Iris pigment epithelial cell (primary cell): ENCODE measurements at regions not wholly inside any gene's neighbourhood (a gene's known extent, or its start where the extent isn't known, plus 50 kb on each side); places are given as distances from the start of the nearest gene placed in this dataset.

Experiments
- DNase-seq: peaks from one replicate; pipeline ENCODE4 v3.0.0-alpha.2; 2011; ENCODE audit warnings: low read depth

DNA sequence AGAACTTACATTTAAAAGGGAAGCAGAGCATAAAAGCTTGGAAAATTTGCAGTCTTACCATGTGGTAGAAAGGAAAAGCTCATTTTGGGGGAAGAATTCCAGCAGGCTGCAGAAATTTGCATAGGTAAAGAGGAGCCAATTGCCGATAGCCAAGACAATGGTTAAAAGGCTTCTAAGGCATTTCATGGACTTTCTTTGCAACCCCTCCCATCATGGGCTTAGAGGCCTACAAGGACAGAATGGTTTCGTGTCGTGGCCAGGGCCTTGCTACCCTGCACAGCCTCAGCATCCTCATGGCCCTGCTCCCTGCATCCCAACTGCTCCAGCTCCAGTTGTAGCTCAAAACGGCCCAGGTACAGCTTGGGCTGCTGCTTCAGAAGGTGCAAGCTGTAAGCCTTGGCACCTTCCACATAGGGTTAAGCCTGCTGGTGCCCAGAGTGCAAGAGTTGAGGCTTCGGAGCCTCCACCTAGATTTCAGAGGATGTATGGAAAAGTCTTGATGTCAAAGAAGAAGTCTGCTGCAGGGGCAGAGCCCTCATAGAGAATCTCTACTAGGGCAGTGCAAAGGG lies 420.3 kb downstream of the PCDH17 start:
- DNase-seq = no peak

- no peak for DNase-seq
Measured at GRCh38 chr13:58056426-58056825, 424.9 kb downstream of the PCDH17 start.

DNA sequence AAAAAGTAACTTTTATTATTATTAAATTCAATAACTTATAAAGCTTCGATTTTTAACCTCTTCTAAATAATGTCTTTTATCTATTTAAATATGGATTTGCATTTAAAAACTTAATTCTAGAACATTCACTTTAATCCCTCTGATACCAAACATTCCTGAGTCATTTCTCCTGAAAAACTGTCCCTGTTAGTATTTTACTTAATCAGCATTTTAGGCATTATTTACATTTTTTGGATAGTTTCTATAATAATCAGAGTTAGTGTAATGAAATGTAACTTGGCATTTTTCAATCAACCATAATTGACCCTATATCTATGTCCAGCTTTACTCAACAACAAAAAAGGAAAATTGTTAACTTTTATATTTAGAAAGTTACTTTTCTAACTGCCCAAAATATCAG lies 428.1 kb downstream of the PCDH17 start:
- no peak for DNase-seq

- DNase-seq = no peak
Measured at GRCh38 chr13:58080806-58081205, 449.3 kb downstream of the PCDH17 start.

DNA sequence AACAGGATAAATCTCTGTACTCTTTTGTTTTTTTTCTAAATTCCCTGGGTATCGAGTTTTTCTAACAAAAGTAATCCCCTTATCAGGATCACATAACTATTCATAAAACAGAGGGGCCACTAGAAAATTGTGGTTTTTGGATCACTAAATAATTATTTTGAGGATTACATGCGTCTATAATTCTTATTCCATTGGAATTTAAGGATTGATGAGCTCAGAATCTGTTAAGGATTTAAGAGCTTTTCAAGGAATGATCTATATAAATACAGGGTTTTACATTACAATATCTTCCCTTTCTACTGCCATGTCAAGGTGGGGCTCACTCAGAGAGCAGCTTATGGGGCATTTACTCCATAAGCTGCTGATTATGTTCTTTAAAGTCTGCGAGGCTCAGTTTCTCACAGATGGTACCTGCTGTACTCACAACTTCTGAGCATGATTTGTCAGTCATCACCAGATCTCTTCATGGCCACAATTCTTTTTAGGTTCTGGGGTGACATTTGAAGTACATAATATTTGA lies 449.8 kb downstream of the PCDH17 start:
- no peak for DNase-seq

- no peak for DNase-seq
Measured at GRCh38 chr13:58083064-58083463, 451.5 kb downstream of the PCDH17 start.

GRCh38 chr13:58085274-58085673 lies 453.7 kb downstream of the PCDH17 start:
- DNase-seq = no peak

- DNase-seq = no peak
Measured at GRCh38 chr13:58085819-58086218, 454.3 kb downstream of the PCDH17 start.

- DNase-seq = no peak
Measured at GRCh38 chr13:58087566-58087965, 456.0 kb downstream of the PCDH17 start.

GRCh38 chr13:58093394-58093793 lies 461.9 kb downstream of the PCDH17 start:
- DNase-seq = no peak

DNA sequence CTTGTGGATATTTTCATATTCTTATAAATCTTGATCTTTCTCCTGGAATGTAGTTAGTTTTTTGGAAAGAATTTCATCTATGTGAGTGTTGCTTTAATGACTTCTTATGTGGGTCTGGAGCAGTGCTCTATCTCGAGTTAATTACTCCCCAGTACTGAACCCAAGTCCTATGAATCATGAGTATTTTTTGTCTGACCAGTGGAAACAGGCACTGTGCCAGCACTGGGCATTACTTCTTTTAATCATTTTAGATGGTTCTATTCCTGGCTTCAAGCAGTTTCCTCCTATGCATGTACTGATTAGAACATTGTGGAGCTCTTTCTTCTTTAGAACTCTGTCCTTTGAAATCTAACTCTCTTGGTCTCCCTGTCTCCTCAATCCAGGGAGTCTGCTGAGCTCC lies 466.3 kb downstream of the PCDH17 start:
- DNase-seq = peak; percentile 1

DNA sequence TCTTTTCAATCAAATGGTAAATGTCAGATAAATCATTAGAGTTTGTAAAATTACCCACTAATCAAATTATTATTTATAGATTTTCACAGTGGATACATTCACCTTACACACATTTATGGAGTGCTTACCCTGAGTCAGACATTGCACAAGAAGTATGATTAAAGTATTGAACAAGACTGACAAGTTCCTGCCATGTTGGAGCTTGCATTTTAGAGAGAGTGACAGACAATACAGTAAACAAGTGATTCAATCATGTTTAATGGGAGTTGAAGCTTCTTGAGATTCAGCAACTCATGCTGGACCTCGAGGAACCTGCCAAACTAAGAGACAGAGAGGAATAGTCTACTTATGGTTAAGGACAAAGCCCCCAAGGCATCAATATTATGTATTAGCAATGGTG lies 487.8 kb downstream of the PCDH17 start:
- DNase-seq = no peak

DNA sequence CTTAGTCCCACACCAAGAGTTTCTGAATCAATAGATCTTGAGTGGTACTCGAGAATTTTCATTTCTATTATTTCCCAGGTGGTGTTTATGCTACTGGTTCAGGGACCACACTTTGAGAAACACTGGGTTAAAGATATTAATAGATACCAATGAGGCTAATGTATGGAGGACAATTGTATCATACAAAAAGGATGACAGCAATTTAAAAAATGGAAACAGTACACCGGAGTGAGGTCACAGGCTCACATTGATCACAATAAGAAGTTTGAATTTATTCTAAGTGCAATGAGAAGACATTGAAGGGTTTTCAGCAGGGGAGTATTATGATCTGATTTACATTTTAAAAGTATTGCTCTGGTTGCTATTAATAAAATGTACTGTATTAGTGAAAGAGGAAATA lies 488.3 kb downstream of the PCDH17 start:
- no peak for DNase-seq

GRCh38 chr13:58126496-58126895 lies 495.0 kb downstream of the PCDH17 start:
- no peak for DNase-seq

DNA sequence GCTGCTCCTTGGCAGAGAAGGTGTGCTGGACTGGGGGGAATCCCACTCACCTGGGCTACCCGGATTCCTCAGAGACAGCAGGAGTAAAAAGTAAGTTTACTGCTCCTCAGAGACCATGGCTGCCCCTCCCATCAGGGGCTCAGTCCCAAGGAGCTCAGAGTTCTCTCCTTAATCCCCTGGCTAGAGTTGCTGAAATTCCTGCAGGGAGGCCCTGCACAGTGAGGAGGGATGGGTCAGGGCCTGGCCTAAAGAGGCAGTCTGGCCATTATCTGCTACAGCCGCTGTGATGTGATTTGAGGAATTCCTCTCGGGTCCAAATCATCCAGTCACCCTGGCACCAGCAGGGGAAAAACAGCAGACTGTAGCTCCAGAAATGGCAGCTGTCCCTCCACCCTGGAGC lies 502.5 kb downstream of the PCDH17 start:
- no peak for DNase-seq

- no peak for DNase-seq
Measured at GRCh38 chr13:58134525-58134924, 503.0 kb downstream of the PCDH17 start.

- DNase-seq = no peak
Measured at GRCh38 chr13:58142952-58143351, 511.4 kb downstream of the PCDH17 start.

- no peak for DNase-seq
Measured at GRCh38 chr13:58144616-58145015, 513.1 kb downstream of the PCDH17 start.

DNA sequence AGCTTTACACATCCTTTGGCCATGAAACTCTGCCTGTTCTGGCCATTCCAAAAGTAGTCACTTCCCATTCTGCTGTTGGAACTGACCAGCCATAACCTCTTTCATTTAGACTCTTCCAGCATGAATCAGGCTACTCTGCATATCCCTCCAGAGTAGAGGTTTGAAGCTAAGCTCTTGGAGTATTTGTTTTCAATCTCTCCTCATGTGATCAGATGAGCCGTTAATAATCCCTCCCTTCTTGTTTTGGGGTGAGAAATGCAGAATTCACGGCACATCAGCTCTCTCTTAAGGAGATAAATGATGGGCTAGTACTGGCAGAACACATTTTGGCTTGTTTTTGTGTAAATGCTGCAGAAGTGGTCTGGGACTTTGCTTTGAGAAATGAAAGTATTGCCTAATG lies 519.9 kb downstream of the PCDH17 start:
- DNase-seq = no peak

DNA sequence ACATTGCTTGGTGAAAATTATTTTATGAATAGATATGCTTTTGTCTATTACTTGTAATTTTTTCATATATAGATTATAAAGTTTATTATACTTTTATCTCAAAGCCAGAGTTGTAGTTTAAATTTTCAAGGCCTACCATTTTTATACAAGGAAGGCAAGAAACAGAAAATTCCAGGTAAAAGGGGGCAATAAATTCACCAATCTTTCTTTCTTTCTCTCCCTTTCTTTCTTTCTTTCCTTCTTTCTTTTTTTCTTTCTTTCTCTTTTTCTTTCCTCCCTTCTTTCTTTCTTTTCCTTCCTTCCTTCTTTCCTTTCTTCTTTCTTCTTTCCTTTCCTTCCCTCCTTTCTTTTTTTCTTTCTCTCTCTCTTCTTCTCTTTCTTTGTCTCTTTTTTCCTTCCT lies 529.4 kb downstream of the PCDH17 start:
- no peak for DNase-seq

GRCh38 chr13:58165617-58166016 lies 534.1 kb downstream of the PCDH17 start:
- DNase-seq = no peak

DNA sequence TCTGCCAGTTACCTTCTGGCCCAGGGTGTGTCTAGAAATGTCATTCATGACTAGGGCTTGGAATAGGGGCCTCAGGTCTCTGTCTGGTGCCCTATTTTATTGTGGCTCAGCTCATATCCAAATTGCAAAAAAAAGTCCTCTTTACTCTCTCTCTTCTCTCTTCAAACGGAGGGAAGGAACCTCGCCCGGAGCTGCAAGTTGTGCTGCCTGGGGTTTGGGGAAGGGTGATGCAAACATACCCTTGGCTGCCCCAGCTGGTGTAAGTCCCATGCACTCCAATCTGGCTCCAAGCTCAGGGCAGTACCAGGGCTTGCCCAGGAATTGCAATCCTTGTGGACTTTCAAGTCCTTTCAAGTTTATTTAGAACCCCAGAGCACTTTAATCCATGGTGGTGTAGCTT lies 549.6 kb downstream of the PCDH17 start:
- no peak for DNase-seq

GRCh38 chr13:58187881-58188280 lies 556.3 kb downstream of the PCDH17 start:
- no peak for DNase-seq

- no peak for DNase-seq
Measured at GRCh38 chr13:58190577-58190976, 559.0 kb downstream of the PCDH17 start.

- no peak for DNase-seq
Measured at GRCh38 chr13:58191754-58192153, 560.2 kb downstream of the PCDH17 start.
